ENCODE measurements at regions not wholly inside any gene's neighbourhood (a gene's known extent, or its start where the extent isn't known, plus 50 kb on each side); places are given as distances from the start of the nearest gene placed in this dataset.

DNA sequence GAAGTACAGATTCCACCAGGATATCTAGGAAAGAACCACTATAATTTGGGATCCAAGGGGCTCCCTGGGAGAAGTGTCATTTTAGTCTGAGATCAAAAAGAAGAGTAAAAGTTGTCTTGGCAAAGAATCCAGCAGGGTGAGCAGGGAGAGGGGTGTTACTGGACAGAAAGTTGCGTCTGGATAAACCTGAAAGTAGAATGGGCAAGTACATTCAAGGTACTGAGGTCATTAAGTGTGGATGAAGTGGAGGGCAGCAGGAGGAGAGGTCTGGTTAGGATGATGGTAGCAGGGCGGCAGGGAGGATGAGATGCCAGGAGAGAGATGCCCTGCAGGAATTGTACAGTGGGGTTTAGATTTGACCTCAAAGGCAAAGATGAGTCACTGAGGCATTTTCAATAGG is 253.3 kb downstream of the KLF13 start:
- no peak overlapping the region for H3K27ac Mint-ChIP-seq
- no peaks in the 10 kb centered on the region for H3K27me3 Mint-ChIP-seq
- no peak for TF ChIP-seq CTCF (IDR thresholded peaks at IDR 0.05; ENCODE audit: unreplicated experiment)
- peaks cover 8% of the 10 kb centered on the region for H3K4me1 Mint-ChIP-seq (ENCODE audit: low read depth)
- H3K9me3 Mint-ChIP-seq (ENCODE audit: low read depth): peaks cover 20% of the 10 kb centered on the region
- no peak overlapping the region for H3K4me3 Mint-ChIP-seq (ENCODE audit: low read depth)
- peaks cover 5% of the 10 kb centered on the region for H3K36me3 Mint-ChIP-seq (ENCODE audit: insufficient read depth)
- no peak for DNase-seq (ENCODE audit: low spot score, unreplicated experiment)

GRCh38 chr15:31584195-31584594 is 257.6 kb downstream of the KLF13 start:
- no peak overlapping the region for H3K27ac Mint-ChIP-seq
- peaks cover 5% of the 10 kb centered on the region for H3K36me3 Mint-ChIP-seq (ENCODE audit: insufficient read depth)
- H3K9me3 Mint-ChIP-seq (ENCODE audit: low read depth): peaks cover 17% of the 10 kb centered on the region
- H3K4me3 Mint-ChIP-seq (ENCODE audit: low read depth): no peak overlapping the region
- no peak for TF ChIP-seq CTCF (IDR thresholded peaks at IDR 0.05; ENCODE audit: unreplicated experiment)
- DNase-seq (ENCODE audit: low spot score, unreplicated experiment): no peak
- no peaks in the 10 kb centered on the region for H3K4me1 Mint-ChIP-seq (ENCODE audit: low read depth)
- H3K27me3 Mint-ChIP-seq: no peaks in the 10 kb centered on the region

GRCh38 chr15:31585240-31585639 is 258.6 kb downstream of the KLF13 start:
- no peak overlapping the region for H3K4me3 Mint-ChIP-seq (ENCODE audit: low read depth)
- H3K4me1 Mint-ChIP-seq (ENCODE audit: low read depth): no peaks in the 10 kb centered on the region
- no peak for DNase-seq (ENCODE audit: low spot score, unreplicated experiment)

DNA sequence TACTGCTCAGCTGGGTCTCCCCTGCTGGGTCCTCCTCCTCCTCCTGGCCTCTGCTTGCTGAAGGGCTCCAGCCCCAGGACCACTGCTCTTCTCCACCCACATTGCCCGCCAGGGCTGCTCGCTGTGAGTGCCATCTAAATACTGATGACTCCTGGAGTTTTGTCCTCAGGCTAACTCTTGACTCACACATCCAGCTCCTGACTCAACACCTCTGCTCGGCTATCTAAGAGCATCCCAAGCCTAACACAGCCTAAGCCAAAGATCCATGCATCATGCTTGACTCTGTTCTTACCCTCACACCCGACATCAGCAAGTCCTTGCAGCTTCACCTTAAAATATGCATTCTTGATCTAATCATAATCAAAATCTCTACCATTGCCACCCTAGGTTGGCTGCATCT is 260.2 kb downstream of the KLF13 start:
- peaks cover 2% of the 10 kb centered on the region for H3K36me3 Mint-ChIP-seq (ENCODE audit: insufficient read depth)
- H3K4me3 Mint-ChIP-seq (ENCODE audit: low read depth): no peak overlapping the region
- H3K4me1 Mint-ChIP-seq (ENCODE audit: low read depth): no peaks in the 10 kb centered on the region
- H3K27ac Mint-ChIP-seq: no peak overlapping the region
- H3K9me3 Mint-ChIP-seq (ENCODE audit: low read depth): peaks cover 11% of the 10 kb centered on the region
- no peak for TF ChIP-seq CTCF (IDR thresholded peaks at IDR 0.05; ENCODE audit: unreplicated experiment)
- H3K27me3 Mint-ChIP-seq: no peaks in the 10 kb centered on the region
- DNase-seq (ENCODE audit: low spot score, unreplicated experiment): no peak

More at GRCh38 chr15:31585240-31585639, 258.6 kb downstream of the KLF13 start:
- no peak for TF ChIP-seq CTCF (IDR thresholded peaks at IDR 0.05; ENCODE audit: unreplicated experiment)
- Mint-ChIP-seq H3K36me3 (ENCODE audit: insufficient read depth) (peaks cover 2% of the 10 kb centered on the region), H3K27me3 (no peaks in the 10 kb centered on the region), H3K9me3 (ENCODE audit: low read depth) (peaks cover 12% of the 10 kb centered on the region), H3K27ac (no peak overlapping the region)

- peaks cover 4% of the 10 kb centered on the region for H3K9me3 Mint-ChIP-seq (ENCODE audit: low read depth)
- no peaks in the 10 kb centered on the region for H3K27me3 Mint-ChIP-seq
- H3K4me3 Mint-ChIP-seq (ENCODE audit: low read depth): no peak overlapping the region
- H3K4me1 Mint-ChIP-seq (ENCODE audit: low read depth): no peaks in the 10 kb centered on the region
- TF ChIP-seq CTCF (IDR thresholded peaks at IDR 0.05; ENCODE audit: unreplicated experiment): no peak
- H3K27ac Mint-ChIP-seq: no peak overlapping the region
- no peak for DNase-seq (ENCODE audit: low spot score, unreplicated experiment)
- H3K36me3 Mint-ChIP-seq (ENCODE audit: insufficient read depth): no peaks in the 10 kb centered on the region
These were observed 260.9 kb downstream of the KLF13 start for GRCh38 chr15:31587583-31587982.

Data from progenitor cell of endocrine pancreas (in vitro differentiated cells).